Erythroblast (primary cell): ENCODE measurements at regions not wholly inside any gene's neighbourhood (a gene's known extent, or its start where the extent isn't known, plus 50 kb on each side); places are given as distances from the start of the nearest gene placed in this dataset.
"Not testable (repeated sequence)": the region's sequence is repeated elsewhere in the genome, so short reads cannot be mapped to it uniquely, and the experiment has no call there.

ENCODE experiments used
- DNase-seq, 2 experiments: peaks; one replicate each; lab custom pipeline; 2025; lab: John Stamatoyannopoulos, UW
- GATA1 ChIP-seq: IDR thresholded peaks from 2 replicates; pipeline ENCODE4 v1.6.1; 2011; ENCODE audit warnings: low read depth, mild to moderate bottlenecking, control low read depth, low read length, moderate library complexity
- POLR2A ChIP-seq: IDR thresholded peaks from 2 replicates; pipeline ENCODE4 v1.6.1; 2011; ENCODE audit warnings: mild to moderate bottlenecking, low read length

- TF ChIP-seq POLR2A, result no peak
- TF ChIP-seq GATA1, result no peak
- DNase-seq, result no peak
Measured at GRCh38 chr1:219340796-219341195, 167.1 kb downstream of the LYPLAL1 start.

GRCh38 chr1:219339466-219339865 lies 165.8 kb downstream of the LYPLAL1 start:
- TF ChIP-seq GATA1 (no peak), POLR2A (no peak)
- no peak for DNase-seq

GRCh38 chr1:219337588-219337987 lies 163.9 kb downstream of the LYPLAL1 start:
- no peak for DNase-seq
- no peak for TF ChIP-seq GATA1
- no peak for TF ChIP-seq POLR2A

GRCh38 chr1:219333626-219334025 lies 159.9 kb downstream of the LYPLAL1 start:
- DNase-seq, result no peak
- TF ChIP-seq GATA1 (no peak), POLR2A (no peak)

GRCh38 chr1:219331424-219331823 lies 157.7 kb downstream of the LYPLAL1 start:
- TF ChIP-seq GATA1, result no peak
- TF ChIP-seq POLR2A, result no peak
- no peak for DNase-seq

- DNase-seq, result no peak
- no peak for TF ChIP-seq GATA1
- no peak for TF ChIP-seq POLR2A
Measured at GRCh38 chr1:219330669-219331068, 157.0 kb downstream of the LYPLAL1 start.

GRCh38 chr1:219330001-219330400 lies 156.3 kb downstream of the LYPLAL1 start:
- DNase-seq, result no peak
- no peak for TF ChIP-seq POLR2A
- TF ChIP-seq GATA1, result no peak

GRCh38 chr1:219329578-219329977 lies 155.9 kb downstream of the LYPLAL1 start:
- DNase-seq, result no peak
- TF ChIP-seq POLR2A, result no peak
- TF ChIP-seq GATA1, result no peak

GRCh38 chr1:219326843-219327242 lies 153.2 kb downstream of the LYPLAL1 start:
- TF ChIP-seq POLR2A (no peak), GATA1 (no peak)
- no peak for DNase-seq

GRCh38 chr1:219325368-219325742 lies 151.7 kb downstream of the LYPLAL1 start:
- TF ChIP-seq POLR2A (no peak), GATA1 (no peak)
- no peak for DNase-seq

- DNase-seq, result no peak
- TF ChIP-seq GATA1 (no peak), POLR2A (no peak)
Measured at GRCh38 chr1:219324629-219325367, 151.1 kb downstream of the LYPLAL1 start.

GRCh38 chr1:219324171-219324570 lies 150.5 kb downstream of the LYPLAL1 start:
- TF ChIP-seq GATA1, result no peak
- no peak for TF ChIP-seq POLR2A
- DNase-seq, result no peak

GRCh38 chr1:219323426-219323825 lies 149.7 kb downstream of the LYPLAL1 start:
- no peak for DNase-seq
- TF ChIP-seq POLR2A, result no peak
- no peak for TF ChIP-seq GATA1

- DNase-seq, result no peak
- no peak for TF ChIP-seq POLR2A
- TF ChIP-seq GATA1, result no peak
Measured at GRCh38 chr1:219322766-219323165, 149.1 kb downstream of the LYPLAL1 start.

GRCh38 chr1:219320563-219320962 lies 146.9 kb downstream of the LYPLAL1 start:
- DNase-seq, result not testable (repeated sequence)

- TF ChIP-seq GATA1 (no peak), POLR2A (no peak)
Measured at GRCh38 chr1:219318826-219319225, 145.1 kb downstream of the LYPLAL1 start.

More at GRCh38 chr1:219318826-219319225, 145.1 kb downstream of the LYPLAL1 start:
- no peak for DNase-seq
